GM10266 (cell line): ENCODE measurements at regions not wholly inside any gene's neighbourhood (a gene's known extent, or its start where the extent isn't known, plus 50 kb on each side); places are given as distances from the start of the nearest gene placed in this dataset.
"Not testable (repeated sequence)": the region's sequence is repeated elsewhere in the genome, so short reads cannot be mapped to it uniquely, and the experiment has no call there.

Experiments used
- DNase-seq: peaks from one replicate; pipeline ENCODE4 v3.0.0; 2012; ENCODE audit errors: extremely low spot score
- CTCF ChIP-seq: IDR thresholded peaks from 2 replicates; pipeline ENCODE4 v1.5.1; 2012; ENCODE audit warnings: mild to moderate bottlenecking, low read depth; ENCODE audit not compliant: control insufficient read depth, insufficient read depth; ENCODE audit errors: missing control alignments

DNA sequence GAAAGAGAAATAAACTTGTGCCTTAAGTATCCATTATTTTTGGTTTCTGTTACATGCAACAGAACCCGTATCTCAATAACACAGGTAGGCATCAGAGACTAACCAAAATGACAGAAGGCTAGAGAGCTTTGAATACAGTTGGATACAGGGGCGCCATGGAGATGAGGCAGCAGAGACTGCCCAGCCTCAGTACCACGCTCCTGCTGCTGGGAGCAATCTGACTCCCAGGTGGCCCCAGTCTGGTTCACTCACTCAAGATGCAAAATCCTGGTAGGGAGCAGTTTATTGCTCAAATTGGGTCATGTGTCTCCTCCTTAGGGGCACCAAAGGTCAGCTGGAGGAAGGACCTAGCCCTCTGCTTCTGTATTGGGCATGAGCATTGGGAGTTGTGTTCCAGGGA, 218.9 kb downstream of the USP22 start:
- DNase-seq, result no peak
- no peak for TF ChIP-seq CTCF

GRCh38 chr17:20825539-20825938, 217.3 kb downstream of the USP22 start:
- no peak for TF ChIP-seq CTCF
- DNase-seq, result no peak

DNA sequence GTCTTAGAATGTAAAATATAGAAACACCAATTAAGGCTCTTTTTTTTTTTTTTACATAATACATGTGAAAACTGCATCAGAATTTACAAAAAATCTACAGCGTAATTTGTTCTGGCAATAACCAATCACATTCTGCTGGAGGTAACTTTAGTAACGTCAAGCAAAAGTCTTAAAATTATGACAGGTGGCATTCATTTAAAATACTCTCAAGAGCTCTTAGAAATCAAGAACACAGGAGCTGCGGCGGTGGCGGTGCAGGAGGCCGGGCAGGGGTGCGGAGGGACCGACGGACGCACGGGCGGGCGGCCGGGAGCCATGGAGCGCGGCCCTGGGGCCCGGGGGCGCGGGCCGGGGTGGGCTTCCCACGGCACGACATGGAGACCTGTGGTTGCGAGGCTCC, 202.4 kb downstream of the USP22 start:
- not testable (repeated sequence) for DNase-seq

DNA sequence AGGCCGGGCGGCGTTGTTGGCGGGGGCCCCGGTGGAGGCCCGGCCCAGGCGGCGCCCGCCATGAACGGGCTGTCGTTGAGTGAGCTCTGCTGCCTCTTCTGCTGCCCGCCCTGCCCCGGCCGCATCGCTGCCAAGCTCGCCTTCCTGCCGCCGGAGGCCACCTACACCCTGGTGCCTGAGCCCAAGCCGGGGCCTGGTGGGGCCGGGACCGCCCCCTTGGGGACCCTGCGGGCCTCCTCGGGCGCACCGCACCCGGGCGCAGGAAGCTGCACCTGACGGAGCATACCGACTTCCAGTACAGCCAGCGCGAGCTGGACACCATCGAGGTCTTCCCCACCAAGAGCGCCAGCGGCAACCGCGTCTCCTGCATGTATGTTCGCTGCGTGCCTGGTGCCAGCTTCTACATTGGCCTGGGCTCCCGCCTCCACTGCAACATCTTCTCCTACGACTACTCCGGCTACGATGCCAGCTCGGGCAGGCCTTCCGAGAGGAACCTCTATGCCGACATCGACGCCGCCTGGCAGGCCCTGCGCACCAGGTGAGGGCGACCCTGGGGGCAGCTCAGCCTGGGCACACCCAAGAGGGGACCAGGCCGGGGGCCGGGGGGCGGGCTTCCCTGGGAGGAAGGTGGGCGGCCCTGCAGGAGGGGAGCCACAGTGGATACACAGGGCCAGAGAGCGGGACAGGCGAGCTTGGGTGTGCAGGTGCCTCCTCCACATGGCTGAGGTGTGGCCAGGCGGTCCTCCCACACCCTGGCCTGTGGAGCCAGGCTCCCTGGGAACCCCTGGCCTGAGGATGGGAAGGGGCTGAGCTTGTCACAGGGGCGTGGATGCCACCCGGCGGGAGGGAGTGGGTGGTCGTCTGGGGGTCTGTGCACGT, 201.6 kb downstream of the USP22 start:
- DNase-seq, result not testable (repeated sequence)

DNA sequence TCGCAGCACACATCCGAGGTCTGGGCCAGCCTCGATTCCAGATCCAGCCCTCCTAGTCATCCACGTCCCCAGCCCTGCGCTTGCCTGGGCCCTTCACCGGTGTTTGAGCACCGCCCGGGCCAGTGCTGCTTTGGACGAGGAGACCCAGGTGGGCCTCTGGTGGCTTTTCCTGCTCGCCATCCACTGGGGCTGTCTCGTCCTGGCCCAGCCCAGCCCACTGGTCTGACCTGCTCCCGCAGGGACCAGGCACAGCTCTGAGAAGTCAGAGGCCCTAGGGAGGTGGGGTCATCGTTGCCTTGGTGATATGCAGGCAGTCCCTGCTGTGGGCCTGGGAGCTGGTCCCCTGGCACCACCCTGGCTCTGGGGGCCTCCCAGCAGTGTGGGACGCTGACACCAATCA, 200.8 kb downstream of the USP22 start:
- DNase-seq, result not testable (repeated sequence)

GRCh38 chr17:20843261-20843660, 199.6 kb downstream of the USP22 start:
- not testable (repeated sequence) for DNase-seq

GRCh38 chr17:20843799-20844553, 198.8 kb downstream of the USP22 start:
- DNase-seq, result peak; percentile 30

- not testable (repeated sequence) for DNase-seq
Measured at GRCh38 chr17:20848869-20849443, 193.9 kb downstream of the USP22 start.

GRCh38 chr17:20851591-20852238, 191.1 kb downstream of the USP22 start:
- not testable (repeated sequence) for DNase-seq

More at GRCh38 chr17:20848869-20849443, 193.9 kb downstream of the USP22 start:
- peak; percentile 24 for TF ChIP-seq CTCF

DNA sequence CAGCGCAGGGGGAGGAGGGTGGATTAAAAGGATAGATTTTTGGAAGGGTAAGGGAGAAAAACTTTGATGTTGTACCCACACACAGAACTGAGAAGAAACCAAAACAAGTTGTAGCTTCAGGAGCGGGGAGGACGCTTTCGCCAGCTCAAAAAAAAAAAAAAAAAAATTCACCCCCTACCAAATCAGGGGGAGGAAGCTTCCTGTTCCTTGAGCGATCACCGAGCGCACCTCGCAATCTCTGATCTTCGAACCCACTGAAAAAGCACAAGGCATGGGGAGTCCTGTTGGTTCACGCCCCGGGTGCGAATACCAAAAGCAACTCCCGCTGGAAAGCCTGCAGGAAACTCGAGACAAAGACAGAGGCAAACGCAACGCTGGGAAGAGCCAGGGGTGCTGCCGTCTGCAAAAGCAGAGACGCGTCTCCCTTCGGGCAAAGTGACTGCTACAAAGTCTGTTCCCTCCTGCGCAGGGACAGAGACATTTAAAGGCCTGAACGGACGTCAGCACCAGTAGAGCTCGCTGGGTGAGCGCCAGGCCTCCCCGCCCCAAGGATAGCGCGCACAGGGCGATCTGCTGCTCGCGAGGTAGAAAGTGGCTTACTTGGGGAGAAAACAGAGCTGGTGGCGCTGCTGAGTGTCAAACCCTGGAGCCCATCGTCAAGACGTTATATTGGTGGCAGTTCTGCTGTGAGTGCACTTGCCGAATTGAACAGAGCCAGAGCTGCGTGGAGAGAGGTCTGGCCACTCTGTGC, 190.4 kb downstream of the USP22 start:
- TF ChIP-seq CTCF, result no peak
- no peak for DNase-seq
